IPS-20b (cell line): ENCODE measurements at regions not wholly inside any gene's neighbourhood (a gene's known extent, or its start where the extent isn't known, plus 50 kb on each side); places are given as distances from the start of the nearest gene placed in this dataset.

Experiments used
- H3K27ac ChIP-seq: one replicate; pipeline ENCODE4 v1.5.1; 2013; ENCODE audit warnings: low read length
- H3K27me3 ChIP-seq: 2 replicates; pipeline ENCODE4 v1.6.1; 2013; ENCODE audit warnings: mild to moderate bottlenecking, low read length, inconsistent platforms; ENCODE audit not compliant: insufficient read depth
- H3K36me3 ChIP-seq: 2 replicates; pipeline ENCODE4 v1.6.1; 2013; ENCODE audit warnings: low read depth, mild to moderate bottlenecking, inconsistent platforms, low read length, moderate library complexity; ENCODE audit not compliant: insufficient read depth
- H3K4me1 ChIP-seq: 2 replicates; pipeline ENCODE4 v1.6.1; 2013; ENCODE audit warnings: mild to moderate bottlenecking, control low read depth, inconsistent platforms, low read length, moderate library complexity; ENCODE audit not compliant: insufficient read depth
- H3K4me3 ChIP-seq: 2 replicates; pipeline ENCODE4 v1.5.1; 2013; ENCODE audit warnings: mild to moderate bottlenecking, low read length, inconsistent platforms
- H3K9ac ChIP-seq: 2 replicates; pipeline ENCODE4 v1.6.1; 2013; ENCODE audit warnings: low read depth, mild to moderate bottlenecking, inconsistent platforms, low read length, moderate library complexity
- H3K9me3 ChIP-seq: 2 replicates; pipeline ENCODE4 v1.6.1; 2013; ENCODE audit warnings: mild to moderate bottlenecking, low read depth, low read length, inconsistent platforms; ENCODE audit not compliant: insufficient read depth

DNA sequence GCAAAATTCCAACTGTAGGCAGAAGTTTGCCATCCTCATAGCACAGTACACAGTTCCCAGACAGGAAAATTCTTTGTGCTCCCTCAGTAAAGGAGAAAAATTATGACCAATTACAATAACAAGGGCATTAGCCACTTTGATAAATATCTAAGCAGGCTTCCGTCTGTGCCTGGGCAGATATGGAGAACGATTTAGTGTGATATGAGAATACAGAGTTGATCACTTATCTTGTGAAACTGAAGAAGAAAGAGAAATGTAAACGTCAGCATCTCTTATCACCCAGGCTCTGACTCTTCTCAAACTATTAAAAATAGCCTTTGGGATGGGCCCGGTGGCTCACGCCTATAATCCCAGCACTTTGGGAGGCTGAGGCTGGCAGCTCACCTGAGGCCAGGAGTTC, 54.5 kb upstream of the TIAM1 start:
- Histone ChIP-seq H3K9ac (no peak overlapping the region), H3K36me3 (no peaks in the 10 kb centered on the region), H3K27ac (no peak overlapping the region), H3K9me3 (no peaks in the 10 kb centered on the region), H3K27me3 (no peaks in the 10 kb centered on the region), H3K4me3 (no peak overlapping the region), H3K4me1 (peaks cover 15% of the 10 kb centered on the region)

DNA sequence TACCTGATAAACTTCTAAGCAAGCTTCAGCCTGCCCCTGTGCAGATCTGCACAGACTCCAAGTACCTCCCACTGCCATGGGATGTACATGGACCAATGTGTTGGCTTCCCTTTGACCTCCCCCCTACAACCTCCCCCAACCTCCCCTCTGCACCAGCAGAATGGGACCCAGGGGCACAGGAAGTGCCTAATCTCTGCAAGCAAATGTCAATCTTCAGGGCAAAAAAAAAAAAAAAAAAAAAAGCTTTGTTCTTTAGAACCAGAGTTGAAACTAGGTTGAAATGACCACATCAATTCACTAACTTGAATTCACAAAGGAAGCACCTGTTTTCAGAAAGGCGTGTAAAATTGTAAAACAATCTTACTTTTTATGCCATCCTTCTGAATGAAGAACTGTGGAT, 53.9 kb upstream of the TIAM1 start:
- Histone ChIP-seq H3K36me3 (no peaks in the 10 kb centered on the region), H3K4me1 (peaks cover 15% of the 10 kb centered on the region), H3K27me3 (no peaks in the 10 kb centered on the region), H3K4me3 (no peak overlapping the region), H3K9me3 (no peaks in the 10 kb centered on the region), H3K27ac (no peak overlapping the region), H3K9ac (no peak overlapping the region)

DNA sequence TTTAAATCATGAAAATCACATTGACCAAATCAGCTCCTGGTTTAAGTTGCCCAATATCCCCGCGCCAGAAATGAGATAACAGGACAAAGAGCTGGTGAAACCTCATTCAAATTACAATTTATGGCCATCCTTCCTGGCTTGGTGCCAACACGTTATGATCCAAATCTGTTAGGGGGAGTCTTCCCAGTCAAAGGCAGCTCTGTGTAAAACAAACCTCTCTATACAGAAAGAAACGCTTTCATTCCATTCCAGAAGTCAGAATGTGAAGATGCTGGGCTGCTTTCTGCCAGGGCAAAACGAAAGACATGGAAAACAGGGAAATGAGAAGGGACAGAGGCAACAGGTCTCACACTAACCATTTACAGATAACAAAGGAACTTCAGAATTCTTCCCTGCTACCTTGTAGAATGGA, 53.5 kb upstream of the TIAM1 start:
- Histone ChIP-seq H3K27me3 (no peaks in the 10 kb centered on the region), H3K9me3 (no peaks in the 10 kb centered on the region), H3K4me3 (no peak overlapping the region), H3K36me3 (no peaks in the 10 kb centered on the region), H3K9ac (no peak overlapping the region), H3K27ac (no peak overlapping the region), H3K4me1 (peaks cover 15% of the 10 kb centered on the region)

DNA sequence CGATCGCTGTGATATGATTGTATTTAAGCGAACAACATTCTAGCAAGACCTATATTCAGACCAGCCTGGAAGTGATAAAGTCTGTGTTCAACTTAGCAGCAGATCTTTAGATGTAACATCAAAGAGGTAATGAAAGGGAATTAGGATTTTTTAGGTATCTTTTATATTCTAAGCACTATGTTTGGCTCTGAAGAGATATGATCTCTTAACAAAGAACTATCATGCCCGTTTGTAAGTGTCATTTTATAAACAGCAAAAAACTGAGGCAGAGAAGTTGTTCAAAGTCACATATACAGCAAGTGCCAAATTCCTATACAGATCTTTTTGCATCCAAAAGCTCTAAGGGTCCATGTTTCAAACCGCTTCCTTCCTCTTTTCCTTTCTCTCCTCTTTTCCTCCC, 53.0 kb upstream of the TIAM1 start:
- Histone ChIP-seq H3K9ac (no peak overlapping the region), H3K36me3 (no peaks in the 10 kb centered on the region)

DNA sequence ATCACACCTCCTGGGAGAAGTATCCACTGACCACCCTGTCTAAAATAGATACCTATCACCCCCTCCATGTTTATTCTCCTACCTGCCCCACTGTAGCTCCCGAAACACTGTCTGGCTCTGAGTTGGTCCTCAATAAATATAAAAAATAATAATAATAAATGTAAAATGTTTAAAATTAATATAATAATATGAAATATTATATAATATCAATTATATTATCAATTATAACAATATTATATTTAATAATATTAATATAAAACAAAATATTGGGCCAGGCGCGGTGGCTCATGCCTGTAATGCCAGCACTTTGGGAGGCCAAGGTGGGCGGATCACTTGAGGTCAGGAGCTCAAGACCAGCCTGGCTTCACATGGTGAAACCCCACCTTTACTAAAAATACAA, 52.3 kb upstream of the TIAM1 start:
- Histone ChIP-seq H3K36me3 (no peaks in the 10 kb centered on the region), H3K27me3 (no peaks in the 10 kb centered on the region)

More for the DNA sequence above, 53.0 kb upstream of the TIAM1 start:
- no peaks in the 10 kb centered on the region for H3K27me3 ChIP-seq
- no peak overlapping the region for H3K4me3 ChIP-seq
- no peaks in the 10 kb centered on the region for H3K9me3 ChIP-seq
- H3K4me1 ChIP-seq, result peaks cover 15% of the 10 kb centered on the region
- no peak overlapping the region for H3K27ac ChIP-seq

DNA sequence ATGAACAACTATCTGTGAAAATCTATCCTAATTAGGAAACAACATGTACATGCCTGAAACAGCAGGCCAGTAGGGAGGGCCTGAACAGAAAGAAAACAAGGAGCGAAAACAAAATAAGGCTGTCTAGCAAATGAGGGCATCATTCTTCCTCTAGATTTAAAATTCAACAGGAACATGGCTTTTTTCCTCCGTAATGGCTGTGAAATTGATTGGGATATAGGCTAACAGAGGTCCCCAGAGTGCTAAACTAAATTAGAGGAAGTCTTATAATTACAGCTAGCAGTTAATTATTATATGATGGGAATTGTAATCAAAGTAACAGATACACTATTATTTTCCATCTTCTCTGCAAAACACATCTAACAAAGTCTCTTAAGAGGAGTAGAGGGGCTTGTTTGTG, 51.7 kb upstream of the TIAM1 start:
- H3K4me3 ChIP-seq, result no peak overlapping the region

More for the DNA sequence above, 52.3 kb upstream of the TIAM1 start:
- Histone ChIP-seq H3K9ac (no peak overlapping the region), H3K4me1 (peaks cover 14% of the 10 kb centered on the region), H3K4me3 (no peak overlapping the region), H3K27ac (no peak overlapping the region), H3K9me3 (no peaks in the 10 kb centered on the region)

DNA sequence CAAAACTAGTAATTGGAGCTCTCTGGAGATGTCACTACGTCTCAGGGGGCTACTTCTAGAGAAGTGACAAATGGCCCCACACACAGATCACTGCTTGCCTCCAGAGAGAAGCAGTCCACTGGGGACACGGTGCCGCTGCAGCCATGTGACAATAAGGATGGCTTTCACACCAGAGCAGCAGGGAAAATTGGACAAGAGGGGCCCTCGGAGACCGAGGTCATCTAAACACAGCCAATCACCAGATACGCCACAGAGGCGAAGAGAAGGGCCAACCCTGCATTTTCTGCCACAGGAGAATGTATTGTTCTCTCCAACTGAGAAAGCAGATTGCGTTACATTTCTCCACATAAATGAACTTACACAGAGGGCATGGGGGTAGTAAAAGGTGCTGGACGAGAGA, 51.2 kb upstream of the TIAM1 start:
- Histone ChIP-seq H3K4me1 (peaks cover 11% of the 10 kb centered on the region), H3K4me3 (no peak overlapping the region), H3K27ac (no peak overlapping the region), H3K9ac (no peak overlapping the region), H3K9me3 (no peaks in the 10 kb centered on the region), H3K27me3 (no peaks in the 10 kb centered on the region), H3K36me3 (no peaks in the 10 kb centered on the region)

More for the DNA sequence above, 51.7 kb upstream of the TIAM1 start:
- no peaks in the 10 kb centered on the region for H3K36me3 ChIP-seq
- peaks cover 11% of the 10 kb centered on the region for H3K4me1 ChIP-seq
- no peaks in the 10 kb centered on the region for H3K27me3 ChIP-seq
- no peaks in the 10 kb centered on the region for H3K9me3 ChIP-seq
- no peak overlapping the region for H3K27ac ChIP-seq
- H3K9ac ChIP-seq, result no peak overlapping the region

DNA sequence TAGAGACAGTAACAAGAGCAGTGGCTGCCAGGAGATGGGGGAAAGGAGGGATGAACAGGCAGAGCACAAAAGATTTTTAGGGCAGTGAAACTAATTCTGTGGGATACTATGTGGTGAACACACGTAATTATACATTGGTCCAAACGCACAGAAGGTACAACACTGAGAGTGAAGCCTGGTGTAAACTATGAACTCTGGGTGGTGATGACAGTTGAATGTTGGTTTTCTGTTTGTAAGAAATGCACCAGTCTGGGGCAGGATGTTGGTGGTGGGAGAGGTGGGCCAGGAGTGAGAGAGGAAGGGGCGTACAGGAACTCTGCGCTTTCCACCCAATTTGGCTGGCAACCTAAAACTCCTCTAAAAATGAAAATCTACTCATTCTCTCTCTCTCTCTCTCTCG, 50.2 kb upstream of the TIAM1 start:
- Histone ChIP-seq H3K36me3 (no peaks in the 10 kb centered on the region), H3K27me3 (no peaks in the 10 kb centered on the region), H3K4me1 (peaks cover 11% of the 10 kb centered on the region), H3K9me3 (no peaks in the 10 kb centered on the region), H3K27ac (no peak overlapping the region), H3K9ac (no peak overlapping the region), H3K4me3 (no peak overlapping the region)
